Peyer's patch (tissue), 4 donors: ENCODE measurements at regions not wholly inside any gene's neighbourhood (a gene's known extent, or its start where the extent isn't known, plus 50 kb on each side); places are given as distances from the start of the nearest gene placed in this dataset.
"Not testable (repeated sequence)": the region's sequence is repeated elsewhere in the genome, so short reads cannot be mapped to it uniquely, and the experiment has no call there.

Source experiments
- DNase-seq, 3 donors: peaks; one replicate each; pipeline ENCODE4 v3.0.0-alpha.2; 2017 to 2019
- H3K27ac ChIP-seq, 4 donors: fragments of 200-600 bp; sonication (generic); one replicate each; pipeline ENCODE4 v1.5.1; 2016 to 2019
- H3K27me3 ChIP-seq, 2 donors: fragments of 200-600 bp; sonication (generic); one replicate each; pipeline ENCODE4 v1.5.1; 2019
- H3K36me3 ChIP-seq, 3 donors: fragments of 200-600 bp; sonication (generic); one replicate each; pipeline ENCODE4 v1.5.1; 2016 to 2019
- H3K4me1 ChIP-seq, 4 donors: fragments of 200-600 bp; sonication (generic); one replicate each; pipeline ENCODE4 v1.5.1; 2016 to 2019
- H3K4me3 ChIP-seq, 4 donors: fragments of 200-600 bp; sonication (generic); 1 replicate in 3 of 4; 2 replicates in 1 of 4; pipeline ENCODE4 v1.5.1; 2016 to 2019; ENCODE audit warnings: mild to moderate bottlenecking in 1 of 4
- H3K9me3 ChIP-seq, 4 donors: fragments of 200-600 bp; sonication (generic); one replicate each; pipeline ENCODE4 v1.5.1; 2016 to 2019; ENCODE audit warnings: mild to moderate bottlenecking in 1 of 4
- CTCF ChIP-seq, 6 experiments: fragments of 450-650 bp in 4 of 6; fragments of 200-600 bp in 2 of 6; sonication (generic) in 1 of 6; IDR thresholded peaks; one replicate each; pipeline ENCODE4 v1.5.1; 2017 to 2019; ENCODE audit warnings: antibody characterized with exemption in 6 of 6, mild to moderate bottlenecking in 3 of 6, moderate library complexity in 1 of 6
- POLR2A ChIP-seq, 2 donors: fragments of 450-650 bp; IDR thresholded peaks; one replicate each; pipeline ENCODE4 v1.5.1; 2017; ENCODE audit warnings: antibody characterized with exemption in 2 of 2, mild to moderate bottlenecking in 2 of 2, moderate library complexity in 2 of 2

GRCh38 chr6:56730663-56731529 is 88.2 kb upstream of the DST start:
- Histone ChIP-seq H3K27ac (no peak overlapping the region), H3K36me3 (no peaks in the 10 kb centered on the region), H3K4me1 (peaks cover 0 to 7% (median 0%) of the 10 kb centered on the region in 4 donors), H3K27me3 (no peaks in the 10 kb centered on the region), H3K9me3 (no peaks in the 10 kb centered on the region), H3K4me3 (no peak overlapping the region)
- TF ChIP-seq POLR2A (IDR thresholded peaks at IDR 0.05) (no peak), CTCF (IDR thresholded peaks at IDR 0.05) (no peak)
- no peak for DNase-seq

GRCh38 chr6:56729719-56730118 is 87.0 kb upstream of the DST start:
- Histone ChIP-seq H3K9me3 (no peaks in the 10 kb centered on the region), H3K27ac (no peak overlapping the region), H3K27me3 (no peaks in the 10 kb centered on the region), H3K4me1 (peaks cover 0 to 7% (median 0%) of the 10 kb centered on the region in 4 donors), H3K36me3 (no peaks in the 10 kb centered on the region), H3K4me3 (no peak overlapping the region)
- no peak for DNase-seq
- TF ChIP-seq POLR2A (IDR thresholded peaks at IDR 0.05) = no peak

- not testable (repeated sequence) for H3K27ac ChIP-seq, H3K27me3 ChIP-seq, H3K4me3 ChIP-seq, H3K4me1 ChIP-seq, H3K36me3 ChIP-seq, H3K9me3 ChIP-seq, DNase-seq
These were observed 86.5 kb upstream of the DST start for GRCh38 chr6:56729166-56729565.

GRCh38 chr6:56727097-56727850 is 84.6 kb upstream of the DST start:
- no peak for TF ChIP-seq CTCF (IDR thresholded peaks at IDR 0.05)
- TF ChIP-seq POLR2A (IDR thresholded peaks at IDR 0.05) = no peak
- DNase-seq = no peak
- Histone ChIP-seq H3K9me3 (no peaks in the 10 kb centered on the region), H3K27ac (no peak overlapping the region), H3K36me3 (no peaks in the 10 kb centered on the region), H3K4me3 (no peak overlapping the region), H3K4me1 (peaks cover 0 to 7% (median 0%) of the 10 kb centered on the region in 4 donors), H3K27me3 (no peaks in the 10 kb centered on the region)

GRCh38 chr6:56725254-56725653 is 82.6 kb upstream of the DST start:
- Histone ChIP-seq H3K9me3 (no peaks in the 10 kb centered on the region), H3K36me3 (no peaks in the 10 kb centered on the region), H3K27me3 (no peaks in the 10 kb centered on the region), H3K4me3 (no peak overlapping the region), H3K27ac (no peak overlapping the region), H3K4me1 (peaks cover 0 to 3% (median 0%) of the 10 kb centered on the region in 4 donors)
- no peak for TF ChIP-seq POLR2A (IDR thresholded peaks at IDR 0.05)
- no peak for TF ChIP-seq CTCF (IDR thresholded peaks at IDR 0.05)
- no peak for DNase-seq

- Histone ChIP-seq H3K27ac (no peak overlapping the region), H3K4me1 (no peaks in the 10 kb centered on the region), H3K27me3 (no peaks in the 10 kb centered on the region), H3K36me3 (no peaks in the 10 kb centered on the region), H3K4me3 (no peak overlapping the region), H3K9me3 (no peaks in the 10 kb centered on the region)
- no peak for TF ChIP-seq CTCF (IDR thresholded peaks at IDR 0.05)
- DNase-seq = no peak
These were observed 81.8 kb upstream of the DST start for GRCh38 chr6:56724455-56724854.
